ENCODE measurements at regions not wholly inside any gene's neighbourhood (a gene's known extent, or its start where the extent isn't known, plus 50 kb on each side); places are given as distances from the start of the nearest gene placed in this dataset.

- no peaks in the 10 kb centered on the region for H3K4me1 ChIP-seq (ENCODE audit: insufficient read depth, low read length, poor library complexity, severe bottlenecking)
- no peak overlapping the region for H3K4me3 ChIP-seq (ENCODE audit: low read depth, low read length, poor library complexity, severe bottlenecking)
- no peak overlapping the region for H3K27ac ChIP-seq (ENCODE audit: low read depth, low read length, poor library complexity, severe bottlenecking)
- ChIA-PET POLR2A (ENCODE audit: low non-redundant PET) (no interaction called here), CTCF (no interaction called here)
- no peaks in the 10 kb centered on the region for H3K9me3 ChIP-seq (ENCODE audit: low read depth, low read length, poor library complexity, severe bottlenecking)
- no peaks in the 10 kb centered on the region for H3K27me3 ChIP-seq (replicated peaks; ENCODE audit: insufficient read depth, low read depth, low read length, poor library complexity)
- intact Hi-C loops (cut with micrococcal nuclease; ENCODE audit: unreplicated experiment): no loop called here
- H3K36me3 ChIP-seq (ENCODE audit: insufficient read depth, low read length, poor library complexity, severe bottlenecking): no peaks in the 10 kb centered on the region
- no TSS peak for BruUV-seq (replicated peaks)
- DNase-seq (ENCODE audit: low spot score): no peak
- TF ChIP-seq CTCF (conservative IDR thresholded peaks at IDR 0.05; ENCODE audit: low read depth, low read length) (no peak), EZH2 (IDR thresholded peaks at IDR 0.05; ENCODE audit: borderline replicate concordance, low read depth, low read length, poor library complexity, severe bottlenecking) (no peak)
Observed at GRCh38 chr2:33822964-33823363, 223.9 kb upstream of the FAM98A start.

GRCh38 chr2:33812707-33813106 is 213.6 kb upstream of the FAM98A start:
- H3K36me3 ChIP-seq (ENCODE audit: insufficient read depth, low read length, poor library complexity, severe bottlenecking): no peaks in the 10 kb centered on the region
- intact Hi-C loops (cut with micrococcal nuclease; ENCODE audit: unreplicated experiment): no loop called here
- H3K9me3 ChIP-seq (ENCODE audit: low read depth, low read length, poor library complexity, severe bottlenecking): no peaks in the 10 kb centered on the region
- TF ChIP-seq CTCF (conservative IDR thresholded peaks at IDR 0.05; ENCODE audit: low read depth, low read length) (no peak), EZH2 (IDR thresholded peaks at IDR 0.05; ENCODE audit: borderline replicate concordance, low read depth, low read length, poor library complexity, severe bottlenecking) (no peak)
- H3K4me3 ChIP-seq (ENCODE audit: low read depth, low read length, poor library complexity, severe bottlenecking): no peak overlapping the region
- H3K27ac ChIP-seq (ENCODE audit: low read depth, low read length, poor library complexity, severe bottlenecking): no peak overlapping the region
- ChIA-PET POLR2A (ENCODE audit: low non-redundant PET) (no interaction called here), CTCF (no interaction called here)
- DNase-seq (ENCODE audit: low spot score): no peak
- BruUV-seq (replicated peaks): no TSS peak
- no peaks in the 10 kb centered on the region for H3K4me1 ChIP-seq (ENCODE audit: insufficient read depth, low read length, poor library complexity, severe bottlenecking)
- H3K27me3 ChIP-seq (replicated peaks; ENCODE audit: insufficient read depth, low read depth, low read length, poor library complexity): no peaks in the 10 kb centered on the region

- Histone ChIP-seq H3K27ac (ENCODE audit: low read depth, low read length, poor library complexity, severe bottlenecking) (no peak overlapping the region), H3K4me1 (ENCODE audit: insufficient read depth, low read length, poor library complexity, severe bottlenecking) (no peaks in the 10 kb centered on the region), H3K9me3 (ENCODE audit: low read depth, low read length, poor library complexity, severe bottlenecking) (no peaks in the 10 kb centered on the region), H3K4me3 (ENCODE audit: low read depth, low read length, poor library complexity, severe bottlenecking) (no peak overlapping the region), H3K27me3 (replicated peaks; ENCODE audit: insufficient read depth, low read depth, low read length, poor library complexity) (no peaks in the 10 kb centered on the region), H3K36me3 (ENCODE audit: insufficient read depth, low read length, poor library complexity, severe bottlenecking) (no peaks in the 10 kb centered on the region)
- ChIA-PET CTCF (no interaction called here), POLR2A (ENCODE audit: low non-redundant PET) (no interaction called here)
- TF ChIP-seq EZH2 (IDR thresholded peaks at IDR 0.05; ENCODE audit: borderline replicate concordance, low read depth, low read length, poor library complexity, severe bottlenecking) (no peak), CTCF (conservative IDR thresholded peaks at IDR 0.05; ENCODE audit: low read depth, low read length) (no peak)
- intact Hi-C loops (cut with micrococcal nuclease; ENCODE audit: unreplicated experiment): no loop called here
- no peak for DNase-seq (ENCODE audit: low spot score)
- no TSS peak for BruUV-seq (replicated peaks)
Observed at GRCh38 chr2:33810046-33810835, 211.1 kb upstream of the FAM98A start.
